Neural cell (in vitro differentiated cells): ENCODE measurements at regions not wholly inside any gene's neighbourhood (a gene's known extent, or its start where the extent isn't known, plus 50 kb on each side); places are given as distances from the start of the nearest gene placed in this dataset.

Source experiments
- CTCF ChIP-seq: fragments of 450-650 bp; IDR thresholded peaks from 2 replicates; pipeline ENCODE4 v1.5.1; 2014; ENCODE audit warnings: antibody characterized with exemption, mild to moderate bottlenecking, moderate library complexity; ENCODE audit not compliant: poor library complexity, severe bottlenecking
- EP300 ChIP-seq: fragments of 450-650 bp; conservative IDR thresholded peaks from 2 replicates; pipeline ENCODE4 v1.6.1; 2014; ENCODE audit warnings: antibody characterized with exemption, mild to moderate bottlenecking, moderate library complexity; ENCODE audit not compliant: poor library complexity, severe bottlenecking
- EZH2 ChIP-seq: fragments of 200-600, 300-800 bp; shearing (Covaris generic), sonication (generic); IDR thresholded peaks from 2 replicates; pipeline ENCODE4 v1.6.1; 2014; ENCODE audit warnings: antibody characterized with exemption, low read length, borderline replicate concordance, mild to moderate bottlenecking; ENCODE audit not compliant: insufficient read depth, poor library complexity, severe bottlenecking
- MXI1 ChIP-seq: fragments of 450-650 bp; conservative IDR thresholded peaks from 2 replicates; pipeline ENCODE4 v1.6.1; 2014; ENCODE audit warnings: antibody characterized with exemption, mild to moderate bottlenecking; ENCODE audit not compliant: poor library complexity, severe bottlenecking
- POLR2AphosphoS5 ChIP-seq: IDR thresholded peaks from 2 replicates; pipeline ENCODE4 v1.6.1; 2012
- RAD21 ChIP-seq: fragments of 450-650 bp; conservative IDR thresholded peaks from 2 replicates; pipeline ENCODE4 v1.6.1; 2014; ENCODE audit warnings: antibody characterized with exemption, mild to moderate bottlenecking, moderate library complexity
- REST ChIP-seq: IDR thresholded peaks from 2 replicates; pipeline ENCODE4 v1.6.1; 2012; ENCODE audit warnings: borderline replicate concordance
- SMC3 ChIP-seq: fragments of 450-650 bp; conservative IDR thresholded peaks from 2 replicates; pipeline ENCODE4 v1.6.1; 2014; ENCODE audit warnings: antibody characterized with exemption, mild to moderate bottlenecking, moderate library complexity; ENCODE audit not compliant: poor library complexity

- TF ChIP-seq SMC3: no peak
- TF ChIP-seq CTCF: no peak
- no peak for TF ChIP-seq EP300
- TF ChIP-seq POLR2AphosphoS5: no peak
- TF ChIP-seq RAD21: no peak
- no peak for TF ChIP-seq EZH2
- no peak for TF ChIP-seq REST
- TF ChIP-seq MXI1: no peak
These were observed 479.9 kb downstream of the INSC start for GRCh38 chr11:15594607-15595006.
